Prostate gland (tissue), 2 donors: ENCODE measurements at regions not wholly inside any gene's neighbourhood (a gene's known extent, or its start where the extent isn't known, plus 50 kb on each side); places are given as distances from the start of the nearest gene placed in this dataset.

Experiments used
- CTCF ChIP-seq, 4 experiments: fragments of 200-600 bp in 2 of 4; fragments of 450-650 bp in 2 of 4; sonication (generic) in 2 of 4; IDR thresholded peaks; 1 replicate in 3 of 4; 2 replicates in 1 of 4; pipeline ENCODE4 v1.5.1; 2016 to 2019; ENCODE audit warnings: antibody characterized with exemption in 4 of 4, mild to moderate bottlenecking in 2 of 4, moderate library complexity in 2 of 4
- POLR2A ChIP-seq: fragments of 450-650 bp; IDR thresholded peaks from one replicate; pipeline ENCODE4 v1.6.1; 2016; ENCODE audit warnings: antibody characterized with exemption, mild to moderate bottlenecking
- POLR2AphosphoS5 ChIP-seq: sonication (generic); formaldehyde crosslinking; IDR thresholded peaks from one replicate; pipeline ENCODE4 v1.6.1; 2017; ENCODE audit warnings: antibody characterized with exemption

- TF ChIP-seq CTCF (IDR thresholded peaks at IDR 0.05), result no peak
- no peak for TF ChIP-seq POLR2A
- no peak for TF ChIP-seq POLR2AphosphoS5
Observed at GRCh38 chr2:3968736-3969135, 265.4 kb downstream of the DCDC2C start.
